ENCODE measurements at regions not wholly inside any gene's neighbourhood (a gene's known extent, or its start where the extent isn't known, plus 50 kb on each side); places are given as distances from the start of the nearest gene placed in this dataset. TPM values are rescaled to one million over a fixed set of nuclear protein-coding genes. Genes with fewer than 3 reads are reported as not detected.

- Mint-ChIP-seq H3K4me1 (peaks cover 3% of the 10 kb centered on the region), H3K9me3 (no peaks in the 10 kb centered on the region), H3K4me3 (no peak overlapping the region), H3K36me3 (no peaks in the 10 kb centered on the region), H3K27ac (no peak overlapping the region), H3K27me3 (ENCODE audit: insufficient read depth, low read depth) (peaks cover 6% of the 10 kb centered on the region)
- Histone ChIP-seq H3K4me3 (no peak overlapping the region), H3K9me3 (ENCODE audit: low read depth) (no peaks in the 10 kb centered on the region), H3F3A (ENCODE audit: low read depth) (no peaks in the 10 kb centered on the region), H3K9ac (no peak overlapping the region), H3K36me3 (no peaks in the 10 kb centered on the region), H2AFZ (replicated peaks) (no peak overlapping the region), H3K27me3 (no peaks in the 10 kb centered on the region), H4K20me1 (ENCODE audit: low read depth) (no peaks in the 10 kb centered on the region), H3K4me2 (no peak overlapping the region), H3K79me2 (ENCODE audit: low read depth) (no peaks in the 10 kb centered on the region), H3K4me1 (no peaks in the 10 kb centered on the region), H3K27ac (no peak overlapping the region)
- DNase-seq (ENCODE audit: low spot score) = no peak
- TF ChIP-seq EZH2 (IDR thresholded peaks at IDR 0.05) = no peak
- no peak for TF ChIP-seq CTCF (IDR thresholded peaks at IDR 0.05)
- no peak for TF ChIP-seq EZH2phosphoT487 (IDR thresholded peaks at IDR 0.05)
Measured at GRCh38 chr10:125213541-125214282, 53.3 kb upstream of the CTBP2 start.

- H3K4me1 ChIP-seq = no peaks in the 10 kb centered on the region
- H4K20me1 ChIP-seq (ENCODE audit: low read depth) = no peaks in the 10 kb centered on the region
- TF ChIP-seq EZH2phosphoT487 (IDR thresholded peaks at IDR 0.05) (no peak), CTCF (IDR thresholded peaks at IDR 0.05) (no peak), EZH2 (IDR thresholded peaks at IDR 0.05) (no peak)
- H3K4me1 Mint-ChIP-seq = peaks cover 8% of the 10 kb centered on the region
- H3K27ac ChIP-seq = no peak overlapping the region
- no peaks in the 10 kb centered on the region for H3F3A ChIP-seq (ENCODE audit: low read depth)
- no peaks in the 10 kb centered on the region for H3K9me3 ChIP-seq (ENCODE audit: low read depth)
- H3K27me3 Mint-ChIP-seq (ENCODE audit: insufficient read depth, low read depth) = peaks cover 6% of the 10 kb centered on the region
- H3K9me3 Mint-ChIP-seq = no peaks in the 10 kb centered on the region
- H3K36me3 Mint-ChIP-seq = no peaks in the 10 kb centered on the region
- H3K79me2 ChIP-seq (ENCODE audit: low read depth) = no peaks in the 10 kb centered on the region
- H3K9ac ChIP-seq = no peak overlapping the region
- no peak for DNase-seq (ENCODE audit: low spot score)
- H3K36me3 ChIP-seq = no peaks in the 10 kb centered on the region
- no peak overlapping the region for H2AFZ ChIP-seq (replicated peaks)
- no peaks in the 10 kb centered on the region for H3K27me3 ChIP-seq
- no peak overlapping the region for H3K4me2 ChIP-seq
- H3K4me3 ChIP-seq = no peak overlapping the region
- no peak overlapping the region for H3K27ac Mint-ChIP-seq
- no peak overlapping the region for H3K4me3 Mint-ChIP-seq
Measured at GRCh38 chr10:125212150-125212809, 51.9 kb upstream of the CTBP2 start.

Small RNA genes lying in the stretch of these regions (small RNA-seq; reads per million reads assigned to genes)
- not detected for gene RPS27P18

Data from neural progenitor cell (in vitro differentiated cells).